ENCODE measurements at regions not wholly inside any gene's neighbourhood (a gene's known extent, or its start where the extent isn't known, plus 50 kb on each side); places are given as distances from the start of the nearest gene placed in this dataset.

DNA sequence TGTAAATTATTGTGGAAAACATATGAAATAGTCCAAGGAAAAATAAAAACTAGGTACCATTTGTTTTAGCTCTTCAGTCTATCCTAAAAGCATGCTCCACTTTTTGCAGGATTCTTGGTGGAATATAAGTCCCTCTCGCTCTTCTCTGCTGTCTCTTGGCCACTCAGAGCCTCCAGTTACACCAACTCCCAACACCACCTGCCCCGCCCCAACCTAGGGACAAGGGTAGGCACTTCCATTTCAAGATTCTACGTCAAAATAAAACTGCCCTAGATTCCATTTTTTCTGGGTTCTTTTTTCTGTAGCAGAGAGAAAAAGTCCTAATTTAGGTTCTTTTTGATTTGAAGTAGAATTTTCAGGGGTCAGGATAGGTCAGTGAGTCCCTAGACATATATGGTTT is 1036.2 kb upstream of the POU3F3 start:
- 16% methylated on average over 3 of the region's 3 CpGs for WGBS (ENCODE audit: low lambda C conversion rate)

DNA sequence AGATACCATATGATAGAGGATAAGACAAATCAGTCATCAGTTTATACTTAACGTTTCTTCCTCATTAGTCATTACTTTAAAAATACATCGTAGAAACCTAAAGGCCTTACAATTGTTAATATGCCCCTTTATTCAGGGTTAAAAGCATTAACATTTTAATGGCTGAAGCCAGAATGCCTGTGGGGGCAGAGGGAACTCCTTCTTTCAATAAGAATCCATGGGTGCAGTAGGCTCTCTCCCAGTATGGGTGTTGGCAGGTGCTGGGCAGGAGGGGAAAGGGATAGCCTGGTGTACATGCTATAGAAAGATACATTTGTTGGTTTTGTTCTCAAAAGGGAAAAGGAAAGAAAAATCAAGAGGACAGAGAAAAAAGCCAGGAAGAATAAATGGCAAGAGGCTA is 1035.7 kb upstream of the POU3F3 start:
- no peaks in the 10 kb centered on the region for H3K4me1 ChIP-seq (ENCODE audit: control insufficient read depth in 1 of 2, insufficient read depth in 2 of 2, low read depth in 1 of 2, low read length in 1 of 2)
- CTCF ChIA-PET: interaction anchor here (0.7 kb wide), 1 partner anchor 17 kb away, joined by 3 read pairs; no protein-coding TSS in a partner anchor
- TF ChIP-seq JUND (IDR thresholded peaks at IDR 0.05) (no peak), GABPA (IDR thresholded peaks at IDR 0.05; ENCODE audit: low read depth) (no peak), SMC3 (IDR thresholded peaks at IDR 0.05; ENCODE audit: low read depth, low read length) (no peak), POLR2AphosphoS5 (IDR thresholded peaks at IDR 0.05; ENCODE audit: low read depth, low read length) (no peak), SIN3A (IDR thresholded peaks at IDR 0.05; ENCODE audit: borderline replicate concordance, low read depth, low read length) (no peak), FOXM1 (IDR thresholded peaks at IDR 0.05; ENCODE audit: low read depth) (no peak)
- TF ChIP-seq, protein P1, sequence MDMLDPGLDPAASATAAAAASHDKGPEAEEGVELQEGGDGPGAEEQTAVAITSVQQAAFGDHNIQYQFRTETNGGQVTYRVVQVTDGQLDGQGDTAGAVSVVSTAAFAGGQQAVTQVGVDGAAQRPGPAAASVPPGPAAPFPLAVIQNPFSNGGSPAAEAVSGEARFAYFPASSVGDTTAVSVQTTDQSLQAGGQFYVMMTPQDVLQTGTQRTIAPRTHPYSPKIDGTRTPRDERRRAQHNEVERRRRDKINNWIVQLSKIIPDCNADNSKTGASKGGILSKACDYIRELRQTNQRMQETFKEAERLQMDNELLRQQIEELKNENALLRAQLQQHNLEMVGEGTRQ (IDR thresholded peaks at IDR 0.05; ENCODE audit: borderline replicate concordance, low read depth, low read length): no peak
- H3K4me2 ChIP-seq: no peak overlapping the region
- no peaks in the 10 kb centered on the region for H3K27me3 ChIP-seq (ENCODE audit: insufficient read depth)
- POLR2A ChIA-PET: no interaction called here
- no peaks in the 10 kb centered on the region for H4K20me1 ChIP-seq (ENCODE audit: insufficient read depth)
- DNase-seq: no peak
- H3K27ac ChIP-seq (ENCODE audit: low read depth in 2 of 2, low read length in 1 of 2): no peak overlapping the region
- no peaks in the 10 kb centered on the region for H3K79me2 ChIP-seq (ENCODE audit: insufficient read depth)
- no peaks in the 10 kb centered on the region for H3K36me3 ChIP-seq (replicated peaks in 1 of 2; ENCODE audit: control insufficient read depth in 1 of 2, insufficient read depth in 2 of 2, low read length in 1 of 2)
- no peak overlapping the region for H3K9ac ChIP-seq
- H3K4me3 ChIP-seq (ENCODE audit: low read depth in 2 of 2, low read length in 1 of 2): no peak overlapping the region
- 3% methylated on average over 2 of the region's 2 CpGs for WGBS (ENCODE audit: low lambda C conversion rate)
- no peaks in the 10 kb centered on the region for H3K9me2 ChIP-seq
- no peak overlapping the region for H2AFZ ChIP-seq (ENCODE audit: low read depth)
- H3F3A ChIP-seq (replicated peaks; ENCODE audit: insufficient read depth): no peaks in the 10 kb centered on the region
- no peaks in the 10 kb centered on the region for H3K9me3 ChIP-seq

More for the DNA sequence above, 1036.2 kb upstream of the POU3F3 start:
- H3F3A ChIP-seq (replicated peaks; ENCODE audit: insufficient read depth): no peaks in the 10 kb centered on the region
- POLR2A ChIA-PET: no interaction called here
- H3K4me1 ChIP-seq (ENCODE audit: control insufficient read depth in 1 of 2, insufficient read depth in 2 of 2, low read depth in 1 of 2, low read length in 1 of 2): no peaks in the 10 kb centered on the region
- H3K4me2 ChIP-seq: no peak overlapping the region
- H3K36me3 ChIP-seq (replicated peaks in 1 of 2; ENCODE audit: control insufficient read depth in 1 of 2, insufficient read depth in 2 of 2, low read length in 1 of 2): no peaks in the 10 kb centered on the region
- no peak for TF ChIP-seq EP300 (IDR thresholded peaks at IDR 0.05; ENCODE audit: borderline replicate concordance in 1 of 2, low read depth in 1 of 2, low read length in 1 of 2)
- no peak for TF ChIP-seq ELF1 (IDR thresholded peaks at IDR 0.05)
- TF ChIP-seq, protein P2, sequence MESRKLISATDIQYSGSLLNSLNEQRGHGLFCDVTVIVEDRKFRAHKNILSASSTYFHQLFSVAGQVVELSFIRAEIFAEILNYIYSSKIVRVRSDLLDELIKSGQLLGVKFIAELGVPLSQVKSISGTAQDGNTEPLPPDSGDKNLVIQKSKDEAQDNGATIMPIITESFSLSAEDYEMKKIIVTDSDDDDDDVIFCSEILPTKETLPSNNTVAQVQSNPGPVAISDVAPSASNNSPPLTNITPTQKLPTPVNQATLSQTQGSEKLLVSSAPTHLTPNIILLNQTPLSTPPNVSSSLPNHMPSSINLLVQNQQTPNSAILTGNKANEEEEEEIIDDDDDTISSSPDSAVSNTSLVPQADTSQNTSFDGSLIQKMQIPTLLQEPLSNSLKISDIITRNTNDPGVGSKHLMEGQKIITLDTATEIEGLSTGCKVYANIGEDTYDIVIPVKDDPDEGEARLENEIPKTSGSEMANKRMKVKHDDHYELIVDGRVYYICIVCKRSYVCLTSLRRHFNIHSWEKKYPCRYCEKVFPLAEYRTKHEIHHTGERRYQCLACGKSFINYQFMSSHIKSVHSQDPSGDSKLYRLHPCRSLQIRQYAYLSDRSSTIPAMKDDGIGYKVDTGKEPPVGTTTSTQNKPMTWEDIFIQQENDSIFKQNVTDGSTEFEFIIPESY (IDR thresholded peaks at IDR 0.05; ENCODE audit: borderline replicate concordance, low read depth): no peak
- no peak for TF ChIP-seq RCOR1 (IDR thresholded peaks at IDR 0.05; ENCODE audit: low read length)
- TF ChIP-seq, protein P3, sequence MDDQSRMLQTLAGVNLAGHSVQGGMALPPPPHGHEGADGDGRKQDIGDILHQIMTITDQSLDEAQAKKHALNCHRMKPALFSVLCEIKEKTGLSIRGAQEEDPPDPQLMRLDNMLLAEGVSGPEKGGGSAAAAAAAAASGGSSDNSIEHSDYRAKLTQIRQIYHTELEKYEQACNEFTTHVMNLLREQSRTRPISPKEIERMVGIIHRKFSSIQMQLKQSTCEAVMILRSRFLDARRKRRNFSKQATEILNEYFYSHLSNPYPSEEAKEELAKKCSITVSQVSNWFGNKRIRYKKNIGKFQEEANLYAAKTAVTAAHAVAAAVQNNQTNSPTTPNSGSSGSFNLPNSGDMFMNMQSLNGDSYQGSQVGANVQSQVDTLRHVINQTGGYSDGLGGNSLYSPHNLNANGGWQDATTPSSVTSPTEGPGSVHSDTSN (IDR thresholded peaks at IDR 0.05): no peak
- no peak for TF ChIP-seq YY1 (IDR thresholded peaks at IDR 0.05; ENCODE audit: low read depth)
- no peak for TF ChIP-seq NFIC (IDR thresholded peaks at IDR 0.05; ENCODE audit: borderline replicate concordance)
- no peak for TF ChIP-seq GATA2 (CRISPR knock-in tag; IDR thresholded peaks at IDR 0.05)
- TF ChIP-seq FOXM1 (IDR thresholded peaks at IDR 0.05; ENCODE audit: low read depth): no peak
- TF ChIP-seq EZH2phosphoT487 (IDR thresholded peaks at IDR 0.05; ENCODE audit: borderline replicate concordance, low read depth): no peak
- TF ChIP-seq, protein P4, sequence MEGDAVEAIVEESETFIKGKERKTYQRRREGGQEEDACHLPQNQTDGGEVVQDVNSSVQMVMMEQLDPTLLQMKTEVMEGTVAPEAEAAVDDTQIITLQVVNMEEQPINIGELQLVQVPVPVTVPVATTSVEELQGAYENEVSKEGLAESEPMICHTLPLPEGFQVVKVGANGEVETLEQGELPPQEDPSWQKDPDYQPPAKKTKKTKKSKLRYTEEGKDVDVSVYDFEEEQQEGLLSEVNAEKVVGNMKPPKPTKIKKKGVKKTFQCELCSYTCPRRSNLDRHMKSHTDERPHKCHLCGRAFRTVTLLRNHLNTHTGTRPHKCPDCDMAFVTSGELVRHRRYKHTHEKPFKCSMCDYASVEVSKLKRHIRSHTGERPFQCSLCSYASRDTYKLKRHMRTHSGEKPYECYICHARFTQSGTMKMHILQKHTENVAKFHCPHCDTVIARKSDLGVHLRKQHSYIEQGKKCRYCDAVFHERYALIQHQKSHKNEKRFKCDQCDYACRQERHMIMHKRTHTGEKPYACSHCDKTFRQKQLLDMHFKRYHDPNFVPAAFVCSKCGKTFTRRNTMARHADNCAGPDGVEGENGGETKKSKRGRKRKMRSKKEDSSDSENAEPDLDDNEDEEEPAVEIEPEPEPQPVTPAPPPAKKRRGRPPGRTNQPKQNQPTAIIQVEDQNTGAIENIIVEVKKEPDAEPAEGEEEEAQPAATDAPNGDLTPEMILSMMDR (IDR thresholded peaks at IDR 0.05): no peak
- TF ChIP-seq SIN3A (IDR thresholded peaks at IDR 0.05; ENCODE audit: borderline replicate concordance, low read depth, low read length): no peak
- no peak for TF ChIP-seq SMC3 (IDR thresholded peaks at IDR 0.05; ENCODE audit: low read depth, low read length)
- TF ChIP-seq TCF12 (IDR thresholded peaks at IDR 0.05): no peak
- H4K20me1 ChIP-seq (ENCODE audit: insufficient read depth): no peaks in the 10 kb centered on the region
- CTCF ChIA-PET: no interaction called here
- no peak overlapping the region for H3K4me3 ChIP-seq (ENCODE audit: low read depth in 2 of 2, low read length in 1 of 2)
- H3K27me3 ChIP-seq (ENCODE audit: insufficient read depth): no peaks in the 10 kb centered on the region
- no peaks in the 10 kb centered on the region for H3K79me2 ChIP-seq (ENCODE audit: insufficient read depth)
- H3K9ac ChIP-seq: no peak overlapping the region
- no peak overlapping the region for H2AFZ ChIP-seq (ENCODE audit: low read depth)
- no peaks in the 10 kb centered on the region for H3K9me2 ChIP-seq
- H3K9me3 ChIP-seq: no peaks in the 10 kb centered on the region
- no peak for DNase-seq
- no peak overlapping the region for H3K27ac ChIP-seq (ENCODE audit: low read depth in 2 of 2, low read length in 1 of 2)
